ENCODE measurements at regions not wholly inside any gene's neighbourhood (a gene's known extent, or its start where the extent isn't known, plus 50 kb on each side); places are given as distances from the start of the nearest gene placed in this dataset.

DNA sequence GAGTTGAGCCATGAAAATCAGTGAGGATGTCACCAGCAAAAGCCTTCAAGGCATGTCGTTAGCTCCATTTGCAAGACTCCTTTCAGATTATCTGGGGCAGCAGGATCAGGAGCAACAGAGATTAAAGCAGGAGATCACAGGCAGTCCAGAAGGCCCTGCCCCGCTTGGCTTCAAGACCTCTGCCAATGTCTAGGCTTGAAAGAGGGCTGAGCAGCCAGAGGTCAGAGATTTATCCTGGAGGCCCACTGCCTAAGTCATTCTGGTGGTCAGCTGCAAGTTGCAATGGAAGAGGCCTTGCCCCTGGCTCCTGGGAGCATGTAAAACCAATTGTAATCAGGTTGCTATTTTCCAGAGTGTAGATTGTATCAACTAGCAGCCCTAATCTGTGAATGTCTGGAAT, 416.5 kb downstream of the BCL11A start:
- TF ChIP-seq, protein P1, sequence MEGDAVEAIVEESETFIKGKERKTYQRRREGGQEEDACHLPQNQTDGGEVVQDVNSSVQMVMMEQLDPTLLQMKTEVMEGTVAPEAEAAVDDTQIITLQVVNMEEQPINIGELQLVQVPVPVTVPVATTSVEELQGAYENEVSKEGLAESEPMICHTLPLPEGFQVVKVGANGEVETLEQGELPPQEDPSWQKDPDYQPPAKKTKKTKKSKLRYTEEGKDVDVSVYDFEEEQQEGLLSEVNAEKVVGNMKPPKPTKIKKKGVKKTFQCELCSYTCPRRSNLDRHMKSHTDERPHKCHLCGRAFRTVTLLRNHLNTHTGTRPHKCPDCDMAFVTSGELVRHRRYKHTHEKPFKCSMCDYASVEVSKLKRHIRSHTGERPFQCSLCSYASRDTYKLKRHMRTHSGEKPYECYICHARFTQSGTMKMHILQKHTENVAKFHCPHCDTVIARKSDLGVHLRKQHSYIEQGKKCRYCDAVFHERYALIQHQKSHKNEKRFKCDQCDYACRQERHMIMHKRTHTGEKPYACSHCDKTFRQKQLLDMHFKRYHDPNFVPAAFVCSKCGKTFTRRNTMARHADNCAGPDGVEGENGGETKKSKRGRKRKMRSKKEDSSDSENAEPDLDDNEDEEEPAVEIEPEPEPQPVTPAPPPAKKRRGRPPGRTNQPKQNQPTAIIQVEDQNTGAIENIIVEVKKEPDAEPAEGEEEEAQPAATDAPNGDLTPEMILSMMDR (IDR thresholded peaks at IDR 0.05), result no peak
- H3K4me3 ChIP-seq, result no peak overlapping the region
- no peak overlapping the region for H3K27ac ChIP-seq
- H3K27me3 ChIP-seq, result no peaks in the 10 kb centered on the region
- intact Hi-C loops (cut with DNase I), result no loop called here
- no peaks in the 10 kb centered on the region for H3K36me3 ChIP-seq
- no peaks in the 10 kb centered on the region for H3K9me3 ChIP-seq
- no peak for DNase-seq
- H3K9ac ChIP-seq (ENCODE audit: low read depth in 2 of 2, low read length in 2 of 2), result no peak overlapping the region
- H3K4me1 ChIP-seq, result no peaks in the 10 kb centered on the region

- intact Hi-C loops (cut with DNase I), result no loop called here
- no peak for DNase-seq
- Histone ChIP-seq H3K27ac (no peak overlapping the region), H3K27me3 (no peaks in the 10 kb centered on the region), H3K36me3 (no peaks in the 10 kb centered on the region), H3K9me3 (no peaks in the 10 kb centered on the region), H3K4me1 (no peaks in the 10 kb centered on the region), H3K9ac (ENCODE audit: low read depth in 2 of 2, low read length in 2 of 2) (no peak overlapping the region), H3K4me3 (no peak overlapping the region)
- TF ChIP-seq, protein P1 (IDR thresholded peaks at IDR 0.05), result no peak
These were observed 426.3 kb downstream of the BCL11A start for GRCh38 chr2:60127191-60127590.

DNA sequence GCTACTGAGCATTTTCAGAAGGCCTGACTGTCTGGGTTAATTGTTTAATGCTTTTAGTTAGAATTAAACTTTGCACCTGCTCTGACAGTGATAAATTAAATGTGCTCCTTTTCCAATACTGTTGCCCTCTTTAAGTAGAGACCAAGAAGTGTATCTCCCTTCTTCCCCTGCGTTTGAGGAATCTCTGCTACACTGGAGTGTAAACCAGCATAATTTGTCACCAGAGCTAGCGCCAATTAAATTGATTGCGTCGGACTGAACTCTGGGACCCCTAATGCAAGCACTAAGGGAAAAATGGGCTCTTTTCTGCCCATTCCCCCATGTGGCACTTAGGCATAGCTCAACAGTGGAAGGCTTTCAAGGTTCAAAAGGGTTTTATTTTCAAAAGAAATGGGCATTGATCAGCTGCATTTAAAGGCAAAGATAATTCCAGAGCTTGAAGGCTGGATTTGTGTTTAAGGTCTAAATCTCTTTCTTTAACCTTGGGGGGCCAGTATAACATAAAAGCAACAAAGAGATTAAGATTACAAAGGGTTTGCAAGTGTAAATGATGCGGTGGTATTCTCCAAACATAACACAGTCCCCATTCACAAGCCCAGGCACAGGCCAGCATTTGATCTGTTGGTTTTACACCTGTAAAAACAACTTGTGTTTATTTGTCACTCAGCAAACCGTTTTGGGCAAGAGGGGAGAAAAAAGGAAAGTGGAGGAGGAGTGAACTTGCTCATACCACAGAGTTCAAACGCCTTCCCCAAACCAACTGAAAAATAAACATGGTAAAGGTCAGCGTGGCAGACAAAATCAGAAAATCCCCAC, 427.6 kb downstream of the BCL11A start:
- H3K27ac ChIP-seq, result no peak overlapping the region
- H3K36me3 ChIP-seq, result no peaks in the 10 kb centered on the region
- H3K9me3 ChIP-seq, result no peaks in the 10 kb centered on the region
- no peak overlapping the region for H3K9ac ChIP-seq (ENCODE audit: low read depth in 2 of 2, low read length in 2 of 2)
- intact Hi-C loops (cut with DNase I), result no loop called here
- no peaks in the 10 kb centered on the region for H3K4me1 ChIP-seq
- no peak for DNase-seq
- no peak overlapping the region for H3K4me3 ChIP-seq
- TF ChIP-seq, protein P1 (IDR thresholded peaks at IDR 0.05), result no peak
- no peaks in the 10 kb centered on the region for H3K27me3 ChIP-seq

GRCh38 chr2:60119778-60120177, 433.7 kb downstream of the BCL11A start:
- intact Hi-C loops (cut with DNase I), result no loop called here
- H3K9ac ChIP-seq (ENCODE audit: low read depth in 2 of 2, low read length in 2 of 2), result no peak overlapping the region
- H3K27me3 ChIP-seq, result no peaks in the 10 kb centered on the region
- no peaks in the 10 kb centered on the region for H3K9me3 ChIP-seq
- no peaks in the 10 kb centered on the region for H3K36me3 ChIP-seq
- no peaks in the 10 kb centered on the region for H3K4me1 ChIP-seq
- H3K27ac ChIP-seq, result no peak overlapping the region
- H3K4me3 ChIP-seq, result no peak overlapping the region
- TF ChIP-seq, protein P1 (IDR thresholded peaks at IDR 0.05), result no peak
- no peak for DNase-seq

DNA sequence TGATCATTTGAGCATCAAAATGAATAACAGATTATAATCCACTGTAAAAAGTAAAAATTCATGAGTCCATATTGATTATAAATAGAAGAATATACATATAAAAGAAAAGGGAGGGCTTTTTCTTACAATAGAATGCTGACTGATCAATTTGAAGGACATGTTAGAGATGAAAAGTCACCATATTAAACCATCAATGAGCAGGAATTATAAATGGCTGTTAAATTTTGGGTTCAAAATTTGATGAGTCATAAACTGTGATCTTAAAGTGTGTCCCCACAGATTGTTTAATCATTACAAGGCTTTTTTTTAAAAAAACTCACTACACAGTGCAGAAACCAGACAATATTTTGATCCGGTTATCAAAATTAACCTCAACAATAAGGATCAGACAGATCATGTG, 434.5 kb downstream of the BCL11A start:
- DNase-seq, result no peak
- no peak overlapping the region for H3K4me3 ChIP-seq
- H3K9me3 ChIP-seq, result no peaks in the 10 kb centered on the region
- no peak overlapping the region for H3K9ac ChIP-seq (ENCODE audit: low read depth in 2 of 2, low read length in 2 of 2)
- TF ChIP-seq, protein P1 (IDR thresholded peaks at IDR 0.05), result no peak
- H3K36me3 ChIP-seq, result no peaks in the 10 kb centered on the region
- no peaks in the 10 kb centered on the region for H3K4me1 ChIP-seq
- no peak overlapping the region for H3K27ac ChIP-seq
- no peaks in the 10 kb centered on the region for H3K27me3 ChIP-seq
- intact Hi-C loops (cut with DNase I), result no loop called here
